Colonic mucosa (tissue), 4 donors: ENCODE measurements at regions not wholly inside any gene's neighbourhood (a gene's known extent, or its start where the extent isn't known, plus 50 kb on each side); places are given as distances from the start of the nearest gene placed in this dataset.
A peak's percentile ranks its signal among the peaks of the same experiment; 100 is the strongest.

ENCODE experiments used
- DNase-seq: peaks from one replicate; pipeline ENCODE4 v3.0.0-alpha.2; 2020
- H3K27ac ChIP-seq: fragments of 200-600 bp; one replicate; pipeline ENCODE4 v1.8.0; 2021
- H3K27me3 ChIP-seq: fragments of 200-600 bp; one replicate; pipeline ENCODE4 v1.8.0; 2021
- H3K36me3 ChIP-seq: fragments of 200-600 bp; one replicate; pipeline ENCODE4 v1.8.0; 2021
- H3K4me1 ChIP-seq: fragments of 200-600 bp; one replicate; pipeline ENCODE4 v1.8.0; 2021; ENCODE audit warnings: mild to moderate bottlenecking
- H3K4me3 ChIP-seq: fragments of 200-600 bp; one replicate; pipeline ENCODE4 v1.8.0; 2021
- H3K9ac ChIP-seq, 2 donors: one replicate each; pipeline ENCODE4 v1.7.0; 2013; ENCODE audit warnings: control low read depth in 2 of 2, low read depth in 2 of 2, low read length in 2 of 2
- H3K9me3 ChIP-seq: fragments of 200-600 bp; one replicate; pipeline ENCODE4 v1.8.0; 2021
- CTCF ChIP-seq: fragments of 200-600 bp; IDR thresholded peaks from one replicate; pipeline ENCODE4 v1.8.0; 2022; ENCODE audit warnings: antibody characterized with exemption, mild to moderate bottlenecking
- intact Hi-C: fragments of 100-400 bp; cut with DNase I; formaldehyde crosslinking; loops from one replicate; pipeline ENCODE4 v1.14.1; 2022
- donor health status: healthy.
- donor health status: DM: no; HTN: no; CAD: no.
- donor health status: DM: no; HTN: no; CAD: no.

- no peaks in the 10 kb centered on the region for H3K36me3 ChIP-seq
- no peak for DNase-seq
- H3K9ac ChIP-seq: no peak overlapping the region
- H3K9me3 ChIP-seq: no peaks in the 10 kb centered on the region
- no peaks in the 10 kb centered on the region for H3K27me3 ChIP-seq
- no peak overlapping the region for H3K27ac ChIP-seq
- intact Hi-C loops: no loop called here
- no peak for TF ChIP-seq CTCF
- no peak overlapping the region for H3K4me3 ChIP-seq
- H3K4me1 ChIP-seq: no peaks in the 10 kb centered on the region
These were observed 199.2 kb downstream of the JCAD start for GRCh38 chr10:29860166-29860565.

- Histone ChIP-seq H3K27me3 (no peaks in the 10 kb centered on the region), H3K4me1 (no peaks in the 10 kb centered on the region), H3K9ac (no peak overlapping the region), H3K36me3 (no peaks in the 10 kb centered on the region), H3K27ac (no peak overlapping the region), H3K4me3 (no peak overlapping the region), H3K9me3 (no peaks in the 10 kb centered on the region)
- no peak for DNase-seq
- intact Hi-C loops: no loop called here
- TF ChIP-seq CTCF: no peak
These were observed 199.8 kb downstream of the JCAD start for GRCh38 chr10:29859521-29860130.

GRCh38 chr10:29858702-29859267 lies 200.6 kb downstream of the JCAD start:
- Histone ChIP-seq H3K27ac (no peak overlapping the region), H3K9ac (no peak overlapping the region), H3K4me3 (no peak overlapping the region), H3K4me1 (no peaks in the 10 kb centered on the region), H3K9me3 (no peaks in the 10 kb centered on the region), H3K27me3 (no peaks in the 10 kb centered on the region), H3K36me3 (no peaks in the 10 kb centered on the region)
- peak; percentile 15 for TF ChIP-seq CTCF
- no peak for DNase-seq
- intact Hi-C loops: no loop called here

GRCh38 chr10:29857843-29858701 lies 201.3 kb downstream of the JCAD start:
- TF ChIP-seq CTCF: peak; percentile 60
- peak; percentile 59 for DNase-seq
- Histone ChIP-seq H3K4me1 (no peaks in the 10 kb centered on the region), H3K9ac (no peak overlapping the region), H3K9me3 (no peaks in the 10 kb centered on the region), H3K27me3 (no peaks in the 10 kb centered on the region), H3K36me3 (no peaks in the 10 kb centered on the region), H3K4me3 (no peak overlapping the region), H3K27ac (no peak overlapping the region)
- intact Hi-C loops: no loop called here

- DNase-seq: no peak
- no peak for TF ChIP-seq CTCF
- Histone ChIP-seq H3K4me3 (no peak overlapping the region), H3K27ac (no peak overlapping the region), H3K27me3 (no peaks in the 10 kb centered on the region), H3K36me3 (no peaks in the 10 kb centered on the region), H3K9ac (no peak overlapping the region), H3K4me1 (no peaks in the 10 kb centered on the region), H3K9me3 (no peaks in the 10 kb centered on the region)
- intact Hi-C loops: no loop called here
These were observed 203.1 kb downstream of the JCAD start for GRCh38 chr10:29856295-29856694.
